Fibroblast of skin of back (primary cell): ENCODE measurements at regions not wholly inside any gene's neighbourhood (a gene's known extent, or its start where the extent isn't known, plus 50 kb on each side); places are given as distances from the start of the nearest gene placed in this dataset.
"Not testable (repeated sequence)": the region's sequence is repeated elsewhere in the genome, so short reads cannot be mapped to it uniquely, and the experiment has no call there.

ENCODE experiments used
- DNase-seq: peaks from one replicate; pipeline ENCODE4 v3.0.0-alpha.2; 2013

GRCh38 chr5:63894690-63895089 lies 67.6 kb downstream of the HTR1A start:
- no peak for DNase-seq

DNA sequence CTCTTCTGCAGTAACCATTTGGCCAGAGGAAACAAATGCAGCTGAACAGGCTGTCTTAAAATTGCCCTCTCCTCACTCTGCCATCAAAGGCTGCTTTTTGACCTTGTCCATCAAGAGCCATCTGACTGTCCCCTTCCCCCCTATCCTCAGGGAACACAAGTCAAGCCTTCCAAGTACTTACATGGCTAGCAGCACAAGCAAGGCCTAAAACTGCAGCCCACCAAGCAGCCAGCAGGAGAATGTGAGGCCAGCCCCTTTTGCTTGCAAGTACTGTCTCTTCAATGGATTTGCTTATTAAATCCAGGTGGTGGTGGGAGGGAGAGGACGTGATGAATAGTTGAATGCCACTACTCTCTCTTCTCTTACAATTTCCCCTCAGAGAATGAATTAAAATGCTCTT lies 83.5 kb downstream of the HTR1A start:
- no peak for DNase-seq

- no peak for DNase-seq
These were observed 84.3 kb downstream of the HTR1A start for GRCh38 chr5:63877961-63878360.

GRCh38 chr5:63860379-63860778 lies 101.9 kb downstream of the HTR1A start:
- DNase-seq, result no peak

GRCh38 chr5:63854076-63854475 lies 108.2 kb downstream of the HTR1A start:
- DNase-seq, result no peak

- DNase-seq, result no peak
These were observed 119.1 kb downstream of the HTR1A start for GRCh38 chr5:63843190-63843589.

- no peak for DNase-seq
These were observed 124.8 kb downstream of the HTR1A start for GRCh38 chr5:63837437-63837836.

- DNase-seq, result no peak
These were observed 130.9 kb downstream of the HTR1A start for GRCh38 chr5:63831381-63831780.

GRCh38 chr5:63825984-63826383 lies 136.3 kb downstream of the HTR1A start:
- no peak for DNase-seq

GRCh38 chr5:63823583-63823982 lies 138.7 kb downstream of the HTR1A start:
- no peak for DNase-seq

DNA sequence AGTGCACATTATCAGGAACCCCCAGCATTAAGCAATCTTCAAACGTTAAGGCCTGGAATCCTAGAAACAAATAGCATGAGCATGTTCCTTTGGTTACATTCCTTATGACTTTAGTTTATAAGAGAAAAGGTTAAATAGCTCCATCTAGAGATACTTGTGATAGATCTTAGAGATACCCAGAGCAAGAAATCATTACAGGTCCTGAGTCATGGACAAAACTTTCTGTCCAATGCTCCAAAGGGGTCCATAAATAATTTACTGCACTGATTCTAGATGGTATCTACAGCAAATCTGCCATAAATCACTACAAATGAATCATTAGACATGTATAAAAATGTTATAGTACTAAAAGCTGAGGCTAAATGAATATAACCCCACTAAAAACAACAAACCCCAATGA lies 139.6 kb downstream of the HTR1A start:
- DNase-seq, result no peak

- no peak for DNase-seq
These were observed 141.7 kb downstream of the HTR1A start for GRCh38 chr5:63820577-63820976.

- DNase-seq, result no peak
These were observed 149.6 kb downstream of the HTR1A start for GRCh38 chr5:63812693-63813092.

- no peak for DNase-seq
These were observed 150.3 kb downstream of the HTR1A start for GRCh38 chr5:63811961-63812360.

GRCh38 chr5:63811286-63811685 lies 151.0 kb downstream of the HTR1A start:
- DNase-seq, result no peak

DNA sequence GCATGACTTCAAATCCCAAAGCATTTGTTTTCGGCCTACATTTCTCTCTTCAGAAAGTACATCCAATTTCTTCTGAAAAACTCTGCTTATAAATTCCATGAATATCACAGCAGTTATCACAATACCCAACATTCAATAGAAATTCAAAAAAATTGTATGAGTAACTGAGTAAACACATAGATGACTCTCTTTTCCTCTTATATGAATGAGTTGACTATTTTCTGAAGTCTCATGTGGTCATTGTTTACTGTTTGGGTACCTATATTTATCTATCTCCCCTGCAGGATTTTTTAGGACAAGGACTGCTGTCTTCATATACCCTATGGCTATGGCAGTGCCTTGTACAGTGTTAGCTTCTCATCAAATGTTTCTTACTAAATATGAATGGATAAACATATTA lies 157.1 kb downstream of the HTR1A start:
- no peak for DNase-seq

- no peak for DNase-seq
These were observed 159.1 kb downstream of the HTR1A start for GRCh38 chr5:63803165-63803564.

GRCh38 chr5:63794979-63795378 lies 167.3 kb downstream of the HTR1A start:
- no peak for DNase-seq

GRCh38 chr5:63794296-63794695 lies 167.9 kb downstream of the HTR1A start:
- no peak for DNase-seq

DNA sequence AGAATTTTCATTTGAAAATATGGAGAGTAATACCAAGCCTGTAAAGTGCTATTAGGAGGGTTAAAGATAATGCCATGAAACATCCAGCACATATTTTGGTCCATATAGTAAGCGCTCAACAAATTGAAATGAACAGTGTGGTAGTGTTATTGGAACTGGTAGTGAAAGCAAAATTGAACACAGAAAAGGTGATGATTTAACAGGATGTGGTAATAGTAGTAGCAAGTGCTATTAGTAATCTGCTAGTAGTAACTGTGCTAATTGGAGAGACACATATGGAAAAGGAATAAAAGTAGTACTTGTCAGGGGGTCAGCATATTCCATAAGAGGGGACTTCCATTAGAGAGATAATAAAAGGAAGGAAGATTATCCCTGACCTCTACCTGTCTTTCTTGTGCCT lies 187.3 kb downstream of the HTR1A start:
- no peak for DNase-seq

DNA sequence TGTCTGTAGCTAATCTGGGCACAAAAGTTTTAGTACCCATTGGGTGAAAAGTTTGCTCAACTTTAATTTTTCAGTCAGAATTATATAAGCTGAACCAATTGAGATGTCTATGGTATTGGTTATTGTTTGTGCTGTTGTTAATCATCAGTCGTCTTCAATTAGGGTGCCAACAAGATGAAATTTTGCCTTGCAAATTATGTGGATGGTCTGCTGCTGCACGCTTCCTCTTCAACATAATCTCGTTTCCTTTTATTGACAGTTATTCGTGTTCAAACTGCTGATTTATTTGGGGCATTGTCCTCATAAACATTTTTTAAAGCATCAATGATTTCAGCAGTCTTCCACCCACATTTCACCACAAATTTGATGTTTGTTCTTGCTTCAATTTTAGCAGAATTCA lies 194.0 kb downstream of the HTR1A start:
- DNase-seq, result no peak

DNA sequence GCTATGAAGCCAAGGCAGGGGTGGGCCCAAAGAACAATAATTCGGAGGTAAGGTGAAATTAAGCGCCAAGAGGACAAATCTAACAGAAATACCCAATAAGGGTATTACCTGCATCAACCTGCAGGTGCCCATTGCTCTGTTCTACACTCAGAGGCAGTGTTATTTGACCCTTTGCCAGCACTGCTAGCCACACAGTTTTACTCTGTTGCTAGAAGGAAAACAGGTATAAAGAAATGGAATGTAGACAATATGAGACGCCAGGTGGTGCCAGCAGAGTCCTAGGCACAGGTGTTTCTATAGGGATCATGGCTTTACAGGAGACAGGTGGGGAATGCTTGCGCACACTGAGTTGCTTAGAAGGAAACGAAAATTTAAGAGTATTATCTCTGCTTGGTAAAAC lies 201.3 kb downstream of the HTR1A start:
- DNase-seq, result no peak

- DNase-seq, result no peak
These were observed 219.0 kb downstream of the HTR1A start for GRCh38 chr5:63743096-63743798.

GRCh38 chr5:63732880-63733279 lies 229.4 kb downstream of the HTR1A start:
- DNase-seq, result not testable (repeated sequence)

GRCh38 chr5:63727583-63727982 lies 234.7 kb downstream of the HTR1A start:
- no peak for DNase-seq
